ENCODE measurements at regions not wholly inside any gene's neighbourhood (a gene's known extent, or its start where the extent isn't known, plus 50 kb on each side); places are given as distances from the start of the nearest gene placed in this dataset.

DNA sequence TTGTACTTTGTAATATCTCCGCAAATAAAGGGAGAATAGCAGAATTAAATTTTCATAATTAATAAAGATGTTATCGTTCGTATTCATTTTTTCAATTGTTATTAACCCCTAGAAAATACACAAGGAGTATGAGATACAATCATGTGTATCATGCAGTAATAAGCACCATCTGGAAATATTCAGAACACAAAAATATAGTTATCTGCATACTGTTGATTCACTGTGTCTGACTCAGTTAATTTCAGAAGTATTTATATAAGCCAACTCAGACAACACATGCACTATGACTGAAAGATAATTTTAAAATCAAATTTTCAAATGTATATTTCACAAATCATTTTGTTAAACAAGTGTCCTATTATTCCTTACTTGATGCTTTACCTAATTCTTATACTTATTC lies 1954.8 kb downstream of the ARAP2 start:
- H3K9me3 ChIP-seq (ENCODE audit: insufficient read depth, low read depth, low read length) = no peaks in the 10 kb centered on the region
- no peaks in the 10 kb centered on the region for H3K4me1 ChIP-seq (ENCODE audit: insufficient read depth, low read length, poor library complexity, severe bottlenecking)
- H3K79me2 ChIP-seq (ENCODE audit: insufficient read depth, low read length) = no peaks in the 10 kb centered on the region
- no peaks in the 10 kb centered on the region for H4K20me1 ChIP-seq (ENCODE audit: insufficient read depth, low read length, poor library complexity, severe bottlenecking)
- no peak overlapping the region for H3K4me3 ChIP-seq (ENCODE audit: low read length, poor library complexity, severe bottlenecking)
- H3K4me2 ChIP-seq (ENCODE audit: low read depth, low read length, poor library complexity, severe bottlenecking) = no peak overlapping the region
- H3K9ac ChIP-seq (ENCODE audit: low read depth, low read length, poor library complexity, severe bottlenecking) = no peak overlapping the region
- no peaks in the 10 kb centered on the region for H3K9me2 ChIP-seq (replicated peaks; ENCODE audit: low read depth, low read length)
- TF ChIP-seq EZH2phosphoT487 (IDR thresholded peaks at IDR 0.05; ENCODE audit: borderline replicate concordance) = no peak
- no peak for TF ChIP-seq CTCF (conservative IDR thresholded peaks at IDR 0.05; ENCODE audit: low read length)
- H3K36me3 ChIP-seq (ENCODE audit: insufficient read depth, low read length) = no peaks in the 10 kb centered on the region
- no peak overlapping the region for H2AFZ ChIP-seq (ENCODE audit: low read length)
- H3F3A ChIP-seq (ENCODE audit: low read depth) = no peaks in the 10 kb centered on the region
- no peaks in the 10 kb centered on the region for H3K27me3 ChIP-seq (ENCODE audit: insufficient read depth, low read length, poor library complexity, severe bottlenecking)

DNA sequence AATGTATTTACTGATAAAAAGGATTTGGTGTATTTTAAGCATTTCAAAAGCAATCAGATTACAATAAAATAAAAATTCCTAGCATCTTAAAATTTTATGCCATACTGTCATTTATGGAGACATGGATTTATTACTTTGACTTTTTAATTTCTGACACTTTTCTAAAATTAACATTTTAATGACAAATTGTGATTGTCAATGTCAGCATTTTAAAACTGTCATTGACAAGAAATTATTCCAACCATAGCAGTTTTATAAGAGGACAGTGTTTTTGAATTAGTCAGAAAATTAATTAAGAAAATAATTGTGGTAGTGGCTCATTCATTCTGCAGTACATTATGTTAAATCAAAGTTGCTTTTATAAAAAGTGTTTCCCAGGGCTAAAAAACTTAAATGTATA lies 1954.4 kb downstream of the ARAP2 start:
- no peak for TF ChIP-seq CTCF (conservative IDR thresholded peaks at IDR 0.05; ENCODE audit: low read length)
- no peak for TF ChIP-seq EZH2phosphoT487 (IDR thresholded peaks at IDR 0.05; ENCODE audit: borderline replicate concordance)
- Histone ChIP-seq H3F3A (ENCODE audit: low read depth) (no peaks in the 10 kb centered on the region), H3K27me3 (ENCODE audit: insufficient read depth, low read length, poor library complexity, severe bottlenecking) (no peaks in the 10 kb centered on the region), H3K9me2 (replicated peaks; ENCODE audit: low read depth, low read length) (no peaks in the 10 kb centered on the region), H3K9ac (ENCODE audit: low read depth, low read length, poor library complexity, severe bottlenecking) (no peak overlapping the region), H3K36me3 (ENCODE audit: insufficient read depth, low read length) (no peaks in the 10 kb centered on the region), H4K20me1 (ENCODE audit: insufficient read depth, low read length, poor library complexity, severe bottlenecking) (no peaks in the 10 kb centered on the region), H3K4me3 (ENCODE audit: low read length, poor library complexity, severe bottlenecking) (no peak overlapping the region), H3K9me3 (ENCODE audit: insufficient read depth, low read depth, low read length) (no peaks in the 10 kb centered on the region), H3K79me2 (ENCODE audit: insufficient read depth, low read length) (no peaks in the 10 kb centered on the region), H3K4me2 (ENCODE audit: low read depth, low read length, poor library complexity, severe bottlenecking) (no peak overlapping the region), H3K4me1 (ENCODE audit: insufficient read depth, low read length, poor library complexity, severe bottlenecking) (no peaks in the 10 kb centered on the region), H2AFZ (ENCODE audit: low read length) (no peak overlapping the region)

- Histone ChIP-seq H2AFZ (ENCODE audit: low read length) (no peak overlapping the region), H3K4me1 (ENCODE audit: insufficient read depth, low read length, poor library complexity, severe bottlenecking) (no peaks in the 10 kb centered on the region), H3K36me3 (ENCODE audit: insufficient read depth, low read length) (no peaks in the 10 kb centered on the region), H3K9me2 (replicated peaks; ENCODE audit: low read depth, low read length) (no peaks in the 10 kb centered on the region), H3K79me2 (ENCODE audit: insufficient read depth, low read length) (no peaks in the 10 kb centered on the region), H3K4me2 (ENCODE audit: low read depth, low read length, poor library complexity, severe bottlenecking) (no peak overlapping the region), H3K27me3 (ENCODE audit: insufficient read depth, low read length, poor library complexity, severe bottlenecking) (no peaks in the 10 kb centered on the region), H3F3A (ENCODE audit: low read depth) (no peaks in the 10 kb centered on the region), H4K20me1 (ENCODE audit: insufficient read depth, low read length, poor library complexity, severe bottlenecking) (no peaks in the 10 kb centered on the region), H3K4me3 (ENCODE audit: low read length, poor library complexity, severe bottlenecking) (no peak overlapping the region), H3K9ac (ENCODE audit: low read depth, low read length, poor library complexity, severe bottlenecking) (no peak overlapping the region), H3K9me3 (ENCODE audit: insufficient read depth, low read depth, low read length) (no peaks in the 10 kb centered on the region)
- TF ChIP-seq EZH2phosphoT487 (IDR thresholded peaks at IDR 0.05; ENCODE audit: borderline replicate concordance) (no peak), CTCF (conservative IDR thresholded peaks at IDR 0.05; ENCODE audit: low read length) (no peak)
Measured at GRCh38 chr4:34293459-34293858, 1950.9 kb downstream of the ARAP2 start.

Data from Loucy (cell line).